AG04450 (cell line): ENCODE measurements at regions not wholly inside any gene's neighbourhood (a gene's known extent, or its start where the extent isn't known, plus 50 kb on each side); places are given as distances from the start of the nearest gene placed in this dataset.
"Not testable (repeated sequence)": the region's sequence is repeated elsewhere in the genome, so short reads cannot be mapped to it uniquely, and the experiment has no call there.

Experiments
- CTCF ChIA-PET: fragments of 300-600, 350-600 bp; formaldehyde crosslinking; extraction: SDS; loops from one replicate; lab custom pipeline; 2022; ENCODE audit warnings: antibody characterized with exemption, inconsistent platforms; lab: Charles Lee
- POLR2A ChIA-PET: fragments of 350-600 bp; formaldehyde crosslinking; extraction: SDS; loops from one replicate; lab custom pipeline; 2021; ENCODE audit warnings: antibody characterized with exemption, inconsistent platforms; lab: Yijun Ruan, JAX
- DNase-seq: peaks from one replicate; pipeline ENCODE4 v3.0.0-alpha.2; 2011; ENCODE audit warnings: low read depth, low spot score
- H3K27ac ChIP-seq: one replicate; pipeline ENCODE4 v1.5.1; 2012; ENCODE audit warnings: low read depth, low read length, control low read depth
- H3K27me3 ChIP-seq: one replicate; pipeline ENCODE4 v1.6.0; 2012; ENCODE audit warnings: low read length; ENCODE audit not compliant: control insufficient read depth, insufficient read depth
- H3K4me3 ChIP-seq: 2 replicates; pipeline ENCODE4 v1.5.1; 2011; ENCODE audit warnings: mild to moderate bottlenecking, low read depth, low read length, control low read depth
- H3K9me3 ChIP-seq: 2 replicates; pipeline ENCODE4 v1.5.1; 2012; ENCODE audit warnings: low read length; ENCODE audit not compliant: control insufficient read depth, insufficient read depth
- CTCF ChIP-seq: IDR thresholded peaks from 2 replicates; pipeline ENCODE4 v1.5.1; 2011; ENCODE audit warnings: low read depth, low read length, control low read depth, inconsistent platforms

GRCh38 chr7:109639561-109639960, 1069.9 kb downstream of the DNAJB9 start:
- ChIA-PET POLR2A (no interaction called here), CTCF (no interaction called here)
- no peak for DNase-seq
- no peaks in the 10 kb centered on the region for H3K27me3 ChIP-seq
- TF ChIP-seq CTCF = no peak
- peaks cover 4% of the 10 kb centered on the region; the same call in 1 of the 2 replicates for H3K9me3 ChIP-seq
- no peak overlapping the region for H3K4me3 ChIP-seq
- H3K27ac ChIP-seq = no peak overlapping the region

- Histone ChIP-seq H3K4me3 (no peak overlapping the region), H3K9me3 (peaks cover 4% of the 10 kb centered on the region), H3K27me3 (no peaks in the 10 kb centered on the region), H3K27ac (no peak overlapping the region)
- POLR2A ChIA-PET = no interaction called here
- CTCF ChIA-PET = no interaction called here
- TF ChIP-seq CTCF = no peak
- no peak for DNase-seq
These were observed 1071.8 kb downstream of the DNAJB9 start for GRCh38 chr7:109641445-109641844.

DNA sequence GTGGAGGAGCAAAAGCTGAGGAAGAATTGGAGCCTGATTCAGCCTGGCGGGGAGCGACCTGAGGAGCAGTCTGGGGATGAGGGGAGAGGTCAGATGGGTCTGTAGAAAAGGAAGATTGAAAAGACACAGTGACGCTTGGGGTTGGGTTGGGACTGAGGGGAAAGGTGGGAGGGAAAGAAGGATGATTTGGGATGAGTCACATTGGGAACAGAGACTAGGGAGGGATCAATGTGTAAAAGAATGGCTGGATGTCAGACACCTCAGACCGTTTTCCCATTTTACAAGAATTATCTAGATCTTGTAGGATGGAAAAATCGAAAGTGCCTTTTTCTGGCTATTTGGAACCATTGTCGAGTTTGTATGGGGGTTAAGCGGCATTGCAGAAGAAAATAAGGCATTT, 1076.5 kb downstream of the DNAJB9 start:
- H3K9me3 ChIP-seq = no peaks in the 10 kb centered on the region; the same call in 1 of the 2 replicates
- TF ChIP-seq CTCF = no peak
- ChIA-PET POLR2A (no interaction called here), CTCF (no interaction called here)
- H3K4me3 ChIP-seq = no peak overlapping the region
- H3K27ac ChIP-seq = no peak overlapping the region
- no peak for DNase-seq
- H3K27me3 ChIP-seq = no peaks in the 10 kb centered on the region

GRCh38 chr7:109646594-109646993, 1076.9 kb downstream of the DNAJB9 start:
- CTCF ChIA-PET, H3K4me3 ChIP-seq, H3K27ac ChIP-seq, H3K27me3 ChIP-seq, DNase-seq, H3K9me3 ChIP-seq, POLR2A ChIA-PET: not testable (repeated sequence)

DNA sequence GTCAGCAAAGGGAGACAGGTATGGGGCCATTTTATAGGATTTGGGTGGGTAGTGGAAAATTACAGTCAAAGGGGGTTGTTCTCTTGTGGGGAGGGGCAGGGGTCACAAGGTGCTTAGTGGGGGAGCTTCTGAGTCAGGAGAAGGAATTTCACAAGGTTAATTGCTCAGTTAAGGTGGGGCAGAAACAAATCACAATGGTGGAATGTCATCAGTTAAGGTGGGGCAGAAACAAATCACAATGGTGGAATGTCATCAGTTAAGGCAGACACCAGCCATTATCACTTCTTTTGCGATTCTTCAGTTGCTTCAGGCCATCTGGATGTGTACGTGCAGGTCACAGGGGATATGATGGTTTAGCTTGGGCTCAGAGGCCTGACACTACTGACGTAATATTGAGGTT, 1077.6 kb downstream of the DNAJB9 start:
- CTCF ChIA-PET, POLR2A ChIA-PET, H3K4me3 ChIP-seq, DNase-seq, H3K9me3 ChIP-seq, H3K27ac ChIP-seq, H3K27me3 ChIP-seq: not testable (repeated sequence)

- ChIA-PET CTCF (no interaction called here), POLR2A (no interaction called here)
- no peaks in the 10 kb centered on the region for H3K9me3 ChIP-seq
- no peak overlapping the region for H3K27ac ChIP-seq
- H3K4me3 ChIP-seq = no peak overlapping the region
- no peaks in the 10 kb centered on the region for H3K27me3 ChIP-seq
- TF ChIP-seq CTCF = no peak
- no peak for DNase-seq
These were observed 1089.6 kb downstream of the DNAJB9 start for GRCh38 chr7:109659261-109659660.
